Activated CD4-positive, alpha-beta T cell treated with anti-CD3 and anti-CD28 coated beads for 36 hours (primary cell): ENCODE measurements at regions not wholly inside any gene's neighbourhood (a gene's known extent, or its start where the extent isn't known, plus 50 kb on each side); places are given as distances from the start of the nearest gene placed in this dataset.

Experiments
- ATAC-seq: fragments of 200-7000 bp; cut with Tn5 transposase; one replicate; pipeline ENCODE4 v1.10.0; 2021; ENCODE audit warnings: mild to moderate bottlenecking, moderate library complexity
- CTCF ChIA-PET: fragments of 350-600 bp; sonication (Branson Sonifier 250); formaldehyde crosslinking; loops from one replicate; lab custom pipeline; 2021; ENCODE audit warnings: antibody characterized with exemption; lab: Charles Lee
- POLR2A ChIA-PET: fragments of 350-600 bp; sonication (Branson Sonifier 250); formaldehyde crosslinking; loops from one replicate; lab custom pipeline; 2021; ENCODE audit warnings: antibody characterized with exemption, inconsistent platforms; lab: Charles Lee
- DNase-seq: peaks from one replicate; pipeline ENCODE4 v3.0.0-alpha.2; 2020
- H3K27ac Mint-ChIP-seq: one replicate; pipeline ENCODE4 v1.8.0; 2021; ENCODE audit warnings: mixed read lengths
- H3K27me3 Mint-ChIP-seq: one replicate; pipeline ENCODE4 v1.8.0; 2021; ENCODE audit warnings: mixed read lengths
- H3K36me3 Mint-ChIP-seq: one replicate; pipeline ENCODE4 v1.8.0; 2021; ENCODE audit warnings: low read depth, mixed read lengths
- H3K4me1 Mint-ChIP-seq: one replicate; pipeline ENCODE4 v1.8.0; 2021; ENCODE audit warnings: mixed read lengths
- H3K4me3 Mint-ChIP-seq: one replicate; pipeline ENCODE4 v1.8.0; 2021; ENCODE audit warnings: mild to moderate bottlenecking, moderate library complexity, mixed read lengths
- H3K9me3 Mint-ChIP-seq: one replicate; pipeline ENCODE4 v1.8.0; 2021; ENCODE audit warnings: low read depth, mixed read lengths
- intact Hi-C, 2 experiments: fragments of 100-400 bp; cut with DNase I in 1 of 2; cut with micrococcal nuclease in 1 of 2; formaldehyde crosslinking; loops; one replicate each; pipeline versions ENCODE4 v1.14.2 to v1.15.1; 2022 to 2024; cut with DNase I, micrococcal nuclease

- ChIA-PET POLR2A (no interaction called here), CTCF (no interaction called here)
- H3K4me1 Mint-ChIP-seq: no peaks in the 10 kb centered on the region
Observed at GRCh38 chr5:8333977-8334376, 465.0 kb downstream of the MTRR start.

GRCh38 chr5:8340261-8340660 is 471.3 kb downstream of the MTRR start:
- H3K27me3 Mint-ChIP-seq: no peaks in the 10 kb centered on the region
- no peak overlapping the region for H3K4me3 Mint-ChIP-seq
- CTCF ChIA-PET: no interaction called here
- H3K36me3 Mint-ChIP-seq: no peaks in the 10 kb centered on the region
- POLR2A ChIA-PET: no interaction called here
- no peaks in the 10 kb centered on the region for H3K4me1 Mint-ChIP-seq
- DNase-seq: no peak
- H3K9me3 Mint-ChIP-seq: peaks cover 4% of the 10 kb centered on the region
- no peak for ATAC-seq
- H3K27ac Mint-ChIP-seq: no peak overlapping the region
- intact Hi-C loops: no loop called here

More at GRCh38 chr5:8333977-8334376, 465.0 kb downstream of the MTRR start:
- H3K4me3 Mint-ChIP-seq: no peak overlapping the region
- no peak overlapping the region for H3K27ac Mint-ChIP-seq
- DNase-seq (no peak), ATAC-seq (no peak)
- peaks cover 2% of the 10 kb centered on the region for H3K9me3 Mint-ChIP-seq
- intact Hi-C loops: no loop called here
- peaks cover 3% of the 10 kb centered on the region for H3K27me3 Mint-ChIP-seq
- no peaks in the 10 kb centered on the region for H3K36me3 Mint-ChIP-seq

- H3K36me3 Mint-ChIP-seq: no peaks in the 10 kb centered on the region
- POLR2A ChIA-PET: no interaction called here
- H3K4me1 Mint-ChIP-seq: no peaks in the 10 kb centered on the region
- no peaks in the 10 kb centered on the region for H3K27me3 Mint-ChIP-seq
- intact Hi-C loops: no loop called here
- H3K27ac Mint-ChIP-seq: no peak overlapping the region
- CTCF ChIA-PET: no interaction called here
- DNase-seq (no peak), ATAC-seq (no peak)
- peaks cover 4% of the 10 kb centered on the region for H3K9me3 Mint-ChIP-seq
- H3K4me3 Mint-ChIP-seq: no peak overlapping the region
Observed at GRCh38 chr5:8340739-8341344, 471.9 kb downstream of the MTRR start.

DNA sequence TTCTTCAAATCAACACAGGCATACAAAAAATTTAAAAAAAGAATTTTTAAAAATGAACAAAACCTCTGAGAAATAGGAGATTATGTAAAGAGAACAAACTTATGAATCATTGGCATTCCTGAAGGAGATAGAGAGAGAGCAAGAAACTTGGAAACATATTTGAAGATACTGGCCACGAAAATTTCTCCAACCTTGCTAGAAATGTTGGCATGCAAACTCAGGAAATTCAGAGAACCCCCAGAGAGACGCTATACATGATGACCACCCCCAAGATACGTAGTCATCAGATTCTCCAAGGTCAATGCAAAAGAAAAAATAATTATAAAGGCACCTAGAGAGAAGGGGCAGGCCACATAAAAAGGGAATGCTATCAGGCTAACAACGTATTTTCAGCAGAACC is 472.5 kb downstream of the MTRR start:
- POLR2A ChIA-PET: no interaction called here
- CTCF ChIA-PET: interaction anchor here (0.7 kb wide), 1 partner anchor 244 kb away, joined by 3 read pairs; no protein-coding TSS in a partner anchor
- Mint-ChIP-seq H3K36me3 (no peaks in the 10 kb centered on the region), H3K9me3 (peaks cover 4% of the 10 kb centered on the region), H3K27me3 (no peaks in the 10 kb centered on the region), H3K4me1 (no peaks in the 10 kb centered on the region), H3K27ac (no peak overlapping the region), H3K4me3 (no peak overlapping the region)
- no peak for DNase-seq
- ATAC-seq: no peak
- intact Hi-C loops: no loop called here

DNA sequence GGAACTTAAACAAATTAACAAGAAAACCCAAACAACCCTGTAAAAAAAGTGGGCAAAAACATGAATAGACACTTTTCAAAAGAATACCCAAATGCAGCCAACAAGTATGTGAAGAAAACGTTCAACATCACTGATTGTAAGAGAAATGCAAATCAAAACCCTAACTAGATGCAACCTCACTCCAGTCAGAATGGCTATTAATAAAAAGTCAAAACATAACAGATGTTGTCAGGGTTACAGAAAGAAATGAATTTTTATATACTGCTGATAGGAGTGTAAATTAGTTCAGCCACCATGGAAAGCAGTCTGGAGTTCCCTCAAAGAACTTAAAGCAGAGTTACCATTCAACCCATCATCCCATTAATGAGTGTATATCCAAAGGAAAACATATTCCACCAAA is 479.0 kb downstream of the MTRR start:
- no peak for DNase-seq
- ChIA-PET CTCF (no interaction called here), POLR2A (no interaction called here)
- no peak for ATAC-seq
- intact Hi-C loops: no loop called here
- Mint-ChIP-seq H3K27ac (no peak overlapping the region), H3K4me3 (no peak overlapping the region), H3K36me3 (no peaks in the 10 kb centered on the region), H3K27me3 (peaks cover 2% of the 10 kb centered on the region), H3K4me1 (no peaks in the 10 kb centered on the region), H3K9me3 (peaks cover 12% of the 10 kb centered on the region)

- intact Hi-C loops: no loop called here
- Mint-ChIP-seq H3K4me3 (no peak overlapping the region), H3K36me3 (no peaks in the 10 kb centered on the region), H3K4me1 (no peaks in the 10 kb centered on the region), H3K9me3 (peaks cover 13% of the 10 kb centered on the region), H3K27me3 (peaks cover 2% of the 10 kb centered on the region), H3K27ac (no peak overlapping the region)
- POLR2A ChIA-PET: no interaction called here
- DNase-seq: no peak
- CTCF ChIA-PET: no interaction called here
- ATAC-seq: no peak
Observed at GRCh38 chr5:8349855-8350254, 480.9 kb downstream of the MTRR start.

DNA sequence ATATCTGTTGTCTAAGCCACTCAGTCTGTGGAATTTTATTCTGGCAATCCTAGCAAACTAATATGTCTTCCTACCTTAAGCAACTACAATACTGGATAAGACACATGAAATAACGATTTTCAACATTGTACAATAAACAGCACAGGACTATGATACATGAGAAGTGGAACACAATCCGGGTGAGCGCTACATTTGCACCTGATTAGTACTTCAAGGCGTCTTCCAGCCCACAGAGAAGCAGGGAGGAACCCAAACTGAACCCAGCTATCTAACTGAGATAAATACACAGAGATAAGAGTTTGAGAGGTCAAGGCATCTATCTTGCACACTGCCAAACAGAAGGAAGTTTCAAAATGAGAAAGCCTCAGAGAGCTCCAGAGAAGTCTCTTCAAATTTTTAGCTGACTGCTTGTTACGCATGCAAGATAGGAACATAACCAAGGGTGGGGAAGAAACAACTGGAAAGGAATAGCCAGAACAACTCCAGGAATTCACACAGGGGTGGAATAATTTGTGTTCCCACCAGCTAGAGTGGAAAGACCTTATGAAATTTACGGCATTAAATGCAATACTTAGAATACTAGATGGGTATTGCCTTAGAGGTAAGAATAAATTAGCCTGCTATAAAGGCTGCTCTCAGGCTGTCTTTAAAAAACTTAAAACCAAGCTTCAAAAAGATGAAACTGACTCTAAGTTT is 481.8 kb downstream of the MTRR start:
- Mint-ChIP-seq H3K36me3 (no peaks in the 10 kb centered on the region), H3K9me3 (peaks cover 11% of the 10 kb centered on the region), H3K4me1 (no peaks in the 10 kb centered on the region), H3K27ac (no peak overlapping the region), H3K27me3 (peaks cover 2% of the 10 kb centered on the region), H3K4me3 (no peak overlapping the region)
- ChIA-PET POLR2A (no interaction called here), CTCF (no interaction called here)
- intact Hi-C loops: no loop called here
- ATAC-seq: no peak
- no peak for DNase-seq

GRCh38 chr5:8355981-8356380 is 487.0 kb downstream of the MTRR start:
- ChIA-PET CTCF (no interaction called here), POLR2A (no interaction called here)
- no peaks in the 10 kb centered on the region for H3K36me3 Mint-ChIP-seq
- no peaks in the 10 kb centered on the region for H3K4me1 Mint-ChIP-seq
- intact Hi-C loops: no loop called here
- no peak overlapping the region for H3K27ac Mint-ChIP-seq
- H3K9me3 Mint-ChIP-seq: peaks cover 4% of the 10 kb centered on the region
- no peak overlapping the region for H3K4me3 Mint-ChIP-seq
- DNase-seq (no peak), ATAC-seq (no peak)
- H3K27me3 Mint-ChIP-seq: no peaks in the 10 kb centered on the region

GRCh38 chr5:8360012-8360411 is 491.1 kb downstream of the MTRR start:
- no peaks in the 10 kb centered on the region for H3K36me3 Mint-ChIP-seq
- intact Hi-C loops: no loop called here
- ATAC-seq (no peak), DNase-seq (no peak)
- ChIA-PET CTCF (no interaction called here), POLR2A (no interaction called here)
- H3K4me3 Mint-ChIP-seq: no peak overlapping the region
- H3K27ac Mint-ChIP-seq: no peak overlapping the region
- no peaks in the 10 kb centered on the region for H3K9me3 Mint-ChIP-seq
- H3K4me1 Mint-ChIP-seq: no peaks in the 10 kb centered on the region
- H3K27me3 Mint-ChIP-seq: no peaks in the 10 kb centered on the region

GRCh38 chr5:8362495-8362894 is 493.5 kb downstream of the MTRR start:
- H3K9me3 Mint-ChIP-seq: no peaks in the 10 kb centered on the region
- CTCF ChIA-PET: no interaction called here
- H3K4me3 Mint-ChIP-seq: no peak overlapping the region

GRCh38 chr5:8363138-8363537 is 494.2 kb downstream of the MTRR start:
- ChIA-PET POLR2A (no interaction called here), CTCF (no interaction called here)
- H3K4me1 Mint-ChIP-seq: no peaks in the 10 kb centered on the region
- H3K9me3 Mint-ChIP-seq: no peaks in the 10 kb centered on the region
- no peaks in the 10 kb centered on the region for H3K27me3 Mint-ChIP-seq
- ATAC-seq: no peak
- H3K27ac Mint-ChIP-seq: no peak overlapping the region
- no peaks in the 10 kb centered on the region for H3K36me3 Mint-ChIP-seq
- intact Hi-C loops: no loop called here
- no peak overlapping the region for H3K4me3 Mint-ChIP-seq
- DNase-seq: no peak

More at GRCh38 chr5:8362495-8362894, 493.5 kb downstream of the MTRR start:
- no peak for ATAC-seq
- no peak for DNase-seq
- Mint-ChIP-seq H3K4me1 (no peaks in the 10 kb centered on the region), H3K27ac (no peak overlapping the region), H3K27me3 (no peaks in the 10 kb centered on the region), H3K36me3 (no peaks in the 10 kb centered on the region)
- intact Hi-C loops: no loop called here
- POLR2A ChIA-PET: no interaction called here

DNA sequence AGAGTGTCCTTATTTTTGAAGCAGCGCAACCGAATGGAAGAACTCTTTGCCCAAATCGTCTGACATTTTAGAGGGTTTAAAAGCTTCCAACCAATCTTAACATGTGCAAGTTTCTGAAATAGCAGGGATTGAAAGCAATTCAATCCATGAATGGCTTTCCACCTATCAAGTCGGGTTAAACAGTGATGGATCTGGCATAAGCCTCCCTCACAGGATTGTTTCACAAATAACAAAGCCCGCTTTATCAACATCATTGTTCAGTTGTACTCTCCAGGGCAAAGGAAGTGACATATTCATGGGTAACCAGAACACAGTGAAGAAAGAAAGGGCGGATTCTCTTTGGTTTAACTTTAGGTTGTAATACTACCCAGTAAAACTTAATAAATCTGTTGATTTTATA is 497.3 kb downstream of the MTRR start:
- Mint-ChIP-seq H3K4me3 (no peak overlapping the region), H3K4me1 (no peaks in the 10 kb centered on the region), H3K27ac (no peak overlapping the region), H3K9me3 (no peaks in the 10 kb centered on the region), H3K27me3 (no peaks in the 10 kb centered on the region), H3K36me3 (no peaks in the 10 kb centered on the region)
- no peak for DNase-seq
- no peak for ATAC-seq
- intact Hi-C loops: no loop called here
- POLR2A ChIA-PET: interaction anchor here (0.7 kb wide), 1 partner anchor 1819 kb away, joined by 3 read pairs; no protein-coding TSS in a partner anchor
- CTCF ChIA-PET: interaction anchor here (1.1 kb wide), 1 partner anchor 59 kb away, joined by 3 read pairs; no protein-coding TSS in a partner anchor
